ENCODE measurements at regions not wholly inside any gene's neighbourhood (a gene's known extent, or its start where the extent isn't known, plus 50 kb on each side); places are given as distances from the start of the nearest gene placed in this dataset.
"Not testable (repeated sequence)": the region's sequence is repeated elsewhere in the genome, so short reads cannot be mapped to it uniquely, and the experiment has no call there.

DNA sequence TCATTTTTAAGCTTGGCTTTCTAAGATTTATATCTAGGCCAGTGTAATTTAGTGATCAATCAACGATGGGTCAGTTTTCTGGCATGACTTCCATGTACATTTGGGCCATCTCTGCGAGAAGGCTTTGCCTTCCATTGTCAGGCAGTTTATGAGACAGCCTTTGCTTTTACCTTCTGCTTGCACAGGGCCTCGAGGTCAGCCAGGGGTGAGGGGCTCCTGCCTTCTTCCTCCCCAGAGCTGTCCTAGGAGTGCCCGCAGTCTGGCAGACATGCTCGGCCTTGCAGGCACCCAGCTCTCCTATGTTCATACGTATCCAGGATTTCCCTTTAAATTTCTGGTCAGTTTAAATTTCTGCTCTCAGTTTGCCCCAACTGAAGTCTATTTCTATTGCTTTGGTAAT is 367.2 kb downstream of the SMOC2 start:
- Histone ChIP-seq H3K36me3 (ENCODE audit: control insufficient read depth in 2 of 2, insufficient read depth in 2 of 2, low read length in 1 of 2) (no peaks in the 10 kb centered on the region), H3K27ac (ENCODE audit: low read depth in 1 of 2, low read length in 1 of 2) (no peak overlapping the region), H3K27me3 (ENCODE audit: control insufficient read depth in 2 of 2, insufficient read depth in 1 of 2, low read length in 1 of 2) (no peaks in the 10 kb centered on the region), H3K9me3 (ENCODE audit: control insufficient read depth in 2 of 2, insufficient read depth in 1 of 2, low read length in 1 of 2) (no peaks in the 10 kb centered on the region), H3K4me3 (ENCODE audit: low read length in 2 of 2) (no peak overlapping the region), H3K4me1 (ENCODE audit: control insufficient read depth in 2 of 2, insufficient read depth in 2 of 2, low read length in 2 of 2) (no peaks in the 10 kb centered on the region)
- DNase-seq (ENCODE audit: low read depth in 6 of 9, low spot score in 9 of 9) = no peak
- WGBS = 80% methylated on average over 6 of the region's 6 CpGs

DNA sequence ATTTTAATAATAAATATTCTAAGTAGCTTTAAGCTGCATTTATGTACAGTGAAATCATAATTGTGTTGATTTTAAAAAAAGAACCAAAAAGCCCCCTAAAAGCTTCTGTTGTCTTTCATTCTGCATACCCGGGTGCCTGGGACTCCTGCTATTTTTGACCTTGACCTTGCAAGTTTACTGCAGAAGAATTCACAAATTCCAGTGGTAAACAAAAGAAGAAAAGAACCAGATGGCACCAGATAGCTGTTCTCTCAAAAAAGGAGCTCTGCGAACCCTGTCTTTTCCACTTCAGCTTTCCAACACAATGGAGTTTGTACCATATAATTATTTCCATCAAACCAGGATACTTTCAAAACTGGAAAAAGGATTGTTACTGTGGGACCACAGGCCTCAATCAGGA is 363.3 kb downstream of the SMOC2 start:
- Histone ChIP-seq H3K36me3 (ENCODE audit: control insufficient read depth in 2 of 2, insufficient read depth in 2 of 2, low read length in 1 of 2) (no peaks in the 10 kb centered on the region), H3K27ac (ENCODE audit: low read depth in 1 of 2, low read length in 1 of 2) (no peak overlapping the region), H3K27me3 (ENCODE audit: control insufficient read depth in 2 of 2, insufficient read depth in 1 of 2, low read length in 1 of 2) (no peaks in the 10 kb centered on the region), H3K9me3 (ENCODE audit: control insufficient read depth in 2 of 2, insufficient read depth in 1 of 2, low read length in 1 of 2) (peaks cover 0 to 3% of the 10 kb centered on the region in 2 donors), H3K4me1 (ENCODE audit: control insufficient read depth in 2 of 2, insufficient read depth in 2 of 2, low read length in 2 of 2) (no peaks in the 10 kb centered on the region), H3K4me3 (ENCODE audit: low read length in 2 of 2) (no peak overlapping the region)
- DNase-seq (ENCODE audit: low read depth in 6 of 9, low spot score in 9 of 9) = no peak
- 76% methylated on average over 2 of the region's 2 CpGs for WGBS

DNA sequence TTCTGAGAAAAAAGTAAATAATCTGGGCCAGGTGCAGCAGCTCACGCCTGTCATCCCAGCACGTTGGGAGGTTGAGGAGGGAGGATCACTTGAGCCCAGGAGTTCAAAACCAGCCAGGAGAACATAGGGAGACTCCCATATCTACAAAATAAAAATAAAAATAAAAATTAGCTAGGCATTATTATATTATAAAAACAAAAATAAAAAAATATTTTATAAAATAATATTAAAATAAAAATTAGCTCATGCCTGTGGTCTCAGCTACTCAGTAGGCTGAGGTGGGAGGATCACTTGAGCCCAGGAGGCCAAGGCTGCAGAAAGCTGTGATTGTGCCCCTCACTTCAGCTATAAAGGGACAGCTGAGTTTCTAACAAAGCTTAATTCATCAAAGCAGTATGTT is 362.9 kb downstream of the SMOC2 start:
- H3K36me3 ChIP-seq (ENCODE audit: control insufficient read depth in 2 of 2, insufficient read depth in 2 of 2, low read length in 1 of 2) = no peaks in the 10 kb centered on the region
- H3K27ac ChIP-seq (ENCODE audit: low read depth in 1 of 2, low read length in 1 of 2) = no peak overlapping the region
- H3K4me1 ChIP-seq (ENCODE audit: control insufficient read depth in 2 of 2, insufficient read depth in 2 of 2, low read length in 2 of 2) = no peaks in the 10 kb centered on the region
- 91% methylated on average over 2 of the region's 2 CpGs for WGBS
- no peak for DNase-seq (ENCODE audit: low read depth in 6 of 9, low spot score in 9 of 9)
- no peak overlapping the region for H3K4me3 ChIP-seq (ENCODE audit: low read length in 2 of 2)
- H3K9me3 ChIP-seq (ENCODE audit: control insufficient read depth in 2 of 2, insufficient read depth in 1 of 2, low read length in 1 of 2) = peaks cover 0 to 3% of the 10 kb centered on the region in 2 donors
- no peaks in the 10 kb centered on the region for H3K27me3 ChIP-seq (ENCODE audit: control insufficient read depth in 2 of 2, insufficient read depth in 1 of 2, low read length in 1 of 2)

DNA sequence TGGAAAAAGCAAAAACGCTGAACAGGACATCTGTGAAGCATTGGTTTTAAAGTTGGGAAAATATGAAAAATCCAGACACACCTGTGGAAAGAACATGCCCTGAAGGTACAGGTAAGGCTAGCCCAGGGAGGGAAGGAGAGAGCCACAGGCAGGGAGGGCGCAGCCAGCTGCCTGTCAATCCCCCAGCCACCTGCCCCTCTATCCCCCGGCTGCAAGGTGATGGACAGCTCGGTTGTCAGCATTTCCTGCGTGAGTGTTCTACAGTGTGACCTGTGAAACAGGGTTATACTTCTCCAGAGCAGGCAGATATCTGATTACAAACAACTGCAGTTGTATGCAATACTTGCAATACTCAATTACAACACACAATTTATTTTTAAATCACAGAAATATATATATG is 358.1 kb downstream of the SMOC2 start:
- no peak overlapping the region for H3K27ac ChIP-seq (ENCODE audit: low read depth in 1 of 2, low read length in 1 of 2)
- peaks cover 3 to 24% of the 10 kb centered on the region in 2 donors for H3K9me3 ChIP-seq (ENCODE audit: control insufficient read depth in 2 of 2, insufficient read depth in 1 of 2, low read length in 1 of 2)
- no peaks in the 10 kb centered on the region for H3K4me1 ChIP-seq (ENCODE audit: control insufficient read depth in 2 of 2, insufficient read depth in 2 of 2, low read length in 2 of 2)
- no peaks in the 10 kb centered on the region for H3K27me3 ChIP-seq (ENCODE audit: control insufficient read depth in 2 of 2, insufficient read depth in 1 of 2, low read length in 1 of 2)
- DNase-seq (ENCODE audit: low read depth in 6 of 9, low spot score in 9 of 9) = no peak
- no peaks in the 10 kb centered on the region for H3K36me3 ChIP-seq (ENCODE audit: control insufficient read depth in 2 of 2, insufficient read depth in 2 of 2, low read length in 1 of 2)
- 58% methylated on average over 5 of the region's 5 CpGs for WGBS
- H3K4me3 ChIP-seq (ENCODE audit: low read length in 2 of 2) = no peak overlapping the region

DNA sequence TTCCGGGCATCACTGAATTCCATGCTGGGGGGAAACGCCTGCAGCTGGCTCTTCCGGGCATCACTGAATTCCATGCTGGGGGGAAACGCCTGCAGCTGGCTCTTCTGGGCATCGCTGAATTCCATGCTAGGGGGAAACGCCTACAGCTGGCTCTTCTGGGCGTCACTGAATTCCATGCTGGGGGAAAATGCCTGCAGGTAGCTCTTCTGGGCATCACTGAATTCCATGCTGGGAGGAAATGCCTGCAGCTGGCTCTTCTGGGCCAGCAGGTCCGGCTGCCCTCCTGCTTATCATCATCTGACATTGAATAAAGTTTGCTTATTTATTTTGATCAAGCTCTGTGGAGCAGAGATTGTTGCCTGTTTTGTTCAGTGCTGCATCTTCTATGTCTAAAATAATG is 355.1 kb downstream of the SMOC2 start:
- Histone ChIP-seq H3K4me3 (ENCODE audit: low read length in 2 of 2) (no peak overlapping the region), H3K27ac (ENCODE audit: low read depth in 1 of 2, low read length in 1 of 2) (no peak overlapping the region), H3K9me3 (ENCODE audit: control insufficient read depth in 2 of 2, insufficient read depth in 1 of 2, low read length in 1 of 2) (peaks cover 3 to 32% of the 10 kb centered on the region in 2 donors), H3K36me3 (ENCODE audit: control insufficient read depth in 2 of 2, insufficient read depth in 2 of 2, low read length in 1 of 2) (no peaks in the 10 kb centered on the region), H3K27me3 (ENCODE audit: control insufficient read depth in 2 of 2, insufficient read depth in 1 of 2, low read length in 1 of 2) (no peaks in the 10 kb centered on the region), H3K4me1 (ENCODE audit: control insufficient read depth in 2 of 2, insufficient read depth in 2 of 2, low read length in 2 of 2) (no peaks in the 10 kb centered on the region)
- WGBS = 64% methylated on average over 8 of the region's 8 CpGs
- DNase-seq (ENCODE audit: low read depth in 6 of 9, low spot score in 9 of 9) = no peak

DNA sequence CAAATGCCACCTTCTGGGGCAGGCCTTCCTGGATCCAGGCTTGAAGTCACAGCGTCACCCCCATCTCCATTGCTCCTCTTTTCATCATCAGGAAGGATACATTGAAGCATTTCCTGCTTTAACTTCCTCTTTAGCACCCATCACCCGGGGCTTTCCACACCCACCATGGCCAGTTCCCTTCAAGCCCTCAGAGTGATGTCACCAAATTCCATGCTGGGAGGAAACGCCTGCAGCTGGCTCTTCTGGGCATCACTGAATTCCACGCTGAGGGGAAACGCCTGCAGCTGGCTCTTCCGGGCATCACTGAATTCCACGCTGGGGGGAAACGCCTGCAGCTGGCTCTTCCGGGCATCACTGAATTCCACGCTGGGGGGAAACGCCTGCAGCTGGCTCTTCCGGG is 354.6 kb downstream of the SMOC2 start:
- H3K27me3 ChIP-seq (ENCODE audit: control insufficient read depth in 2 of 2, insufficient read depth in 1 of 2, low read length in 1 of 2); H3K4me1 ChIP-seq (ENCODE audit: control insufficient read depth in 2 of 2, insufficient read depth in 2 of 2, low read length in 2 of 2); DNase-seq (ENCODE audit: low read depth in 6 of 9, low spot score in 9 of 9); H3K4me3 ChIP-seq (ENCODE audit: low read length in 2 of 2); H3K36me3 ChIP-seq (ENCODE audit: control insufficient read depth in 2 of 2, insufficient read depth in 2 of 2, low read length in 1 of 2); H3K27ac ChIP-seq (ENCODE audit: low read depth in 1 of 2, low read length in 1 of 2): not testable (repeated sequence)
- 74% methylated on average over 8 of the region's 12 CpGs for WGBS
- peaks cover 3 to 37% of the 10 kb centered on the region in 2 donors for H3K9me3 ChIP-seq (ENCODE audit: control insufficient read depth in 2 of 2, insufficient read depth in 1 of 2, low read length in 1 of 2)

DNA sequence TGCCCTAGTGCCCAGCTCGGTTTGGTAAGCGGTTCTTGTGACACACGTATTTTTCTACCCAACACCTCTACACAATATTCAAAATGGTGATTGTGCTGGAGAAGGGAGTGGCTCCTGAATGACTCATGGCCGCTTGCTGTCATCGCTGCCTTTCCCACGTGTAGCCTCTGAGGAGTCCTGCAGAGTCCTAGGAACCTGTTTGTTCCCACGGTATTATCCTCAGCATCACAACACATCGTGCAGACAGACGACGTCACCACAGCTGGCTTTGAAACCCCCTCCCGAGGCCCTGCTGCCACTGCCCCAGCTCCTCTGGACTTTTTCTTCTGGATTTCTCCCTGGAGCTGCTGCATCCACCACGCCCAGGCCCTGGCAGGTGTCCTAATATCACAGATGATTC is 353.5 kb downstream of the SMOC2 start:
- DNase-seq (ENCODE audit: low read depth in 6 of 9, low spot score in 9 of 9) = no peak
- Histone ChIP-seq H3K36me3 (ENCODE audit: control insufficient read depth in 2 of 2, insufficient read depth in 2 of 2, low read length in 1 of 2) (no peaks in the 10 kb centered on the region), H3K27me3 (ENCODE audit: control insufficient read depth in 2 of 2, insufficient read depth in 1 of 2, low read length in 1 of 2) (no peaks in the 10 kb centered on the region), H3K4me3 (ENCODE audit: low read length in 2 of 2) (no peak overlapping the region), H3K4me1 (ENCODE audit: control insufficient read depth in 2 of 2, insufficient read depth in 2 of 2, low read length in 2 of 2) (no peaks in the 10 kb centered on the region), H3K27ac (ENCODE audit: low read depth in 1 of 2, low read length in 1 of 2) (no peak overlapping the region), H3K9me3 (ENCODE audit: control insufficient read depth in 2 of 2, insufficient read depth in 1 of 2, low read length in 1 of 2) (peaks cover 4 to 46% of the 10 kb centered on the region in 2 donors)
- WGBS = 90% methylated on average over 12 of the region's 12 CpGs

DNA sequence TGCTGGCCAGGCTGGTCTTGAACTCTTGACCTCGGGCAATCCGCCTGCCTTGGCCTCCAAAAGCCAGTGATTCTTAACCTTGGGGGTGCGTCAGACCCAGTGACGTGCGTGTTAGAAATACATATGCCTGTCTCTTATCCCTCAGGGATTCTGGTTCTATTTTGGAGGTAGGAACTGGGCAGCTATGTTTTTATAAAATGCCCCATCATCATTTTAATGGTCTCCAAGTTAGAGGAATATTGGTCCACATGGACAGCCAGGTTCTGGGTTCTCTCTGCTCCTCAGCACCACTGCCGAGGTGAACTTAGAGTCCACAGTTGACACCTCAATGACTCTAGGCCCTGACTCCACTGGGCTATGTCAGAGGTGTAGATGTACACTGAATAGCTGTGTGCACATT is 352.7 kb downstream of the SMOC2 start:
- H3K4me1 ChIP-seq (ENCODE audit: control insufficient read depth in 2 of 2, insufficient read depth in 2 of 2, low read length in 2 of 2) = no peaks in the 10 kb centered on the region
- H3K4me3 ChIP-seq (ENCODE audit: low read length in 2 of 2) = no peak overlapping the region
- H3K36me3 ChIP-seq (ENCODE audit: control insufficient read depth in 2 of 2, insufficient read depth in 2 of 2, low read length in 1 of 2) = no peaks in the 10 kb centered on the region
- no peak overlapping the region for H3K27ac ChIP-seq (ENCODE audit: low read depth in 1 of 2, low read length in 1 of 2)
- peaks cover 5 to 49% of the 10 kb centered on the region in 2 donors for H3K9me3 ChIP-seq (ENCODE audit: control insufficient read depth in 2 of 2, insufficient read depth in 1 of 2, low read length in 1 of 2)
- DNase-seq (ENCODE audit: low read depth in 6 of 9, low spot score in 9 of 9) = no peak
- 79% methylated on average over 6 of the region's 6 CpGs for WGBS
- no peaks in the 10 kb centered on the region for H3K27me3 ChIP-seq (ENCODE audit: control insufficient read depth in 2 of 2, insufficient read depth in 1 of 2, low read length in 1 of 2)

DNA sequence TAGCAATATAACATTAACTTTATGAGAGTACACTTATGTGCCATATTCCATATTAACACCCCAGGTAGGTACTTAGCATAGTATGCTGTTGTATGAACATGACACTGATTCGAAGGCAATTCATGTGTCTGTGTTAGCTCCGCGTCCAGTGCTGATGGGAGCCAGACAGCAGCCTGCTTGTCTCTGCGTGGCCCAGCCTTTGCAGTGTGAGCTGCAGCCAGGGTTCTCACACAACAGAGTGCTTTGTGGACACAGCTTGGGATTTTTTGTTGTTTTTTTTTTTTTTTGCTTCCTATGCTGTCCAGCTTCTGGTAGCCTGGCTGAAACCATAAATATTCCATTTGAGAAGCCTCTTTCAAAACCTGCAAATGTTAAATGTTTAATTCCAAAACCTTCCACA is 350.9 kb downstream of the SMOC2 start:
- no peak overlapping the region for H3K27ac ChIP-seq (ENCODE audit: low read depth in 1 of 2, low read length in 1 of 2)
- H3K36me3 ChIP-seq (ENCODE audit: control insufficient read depth in 2 of 2, insufficient read depth in 2 of 2, low read length in 1 of 2) = no peaks in the 10 kb centered on the region
- no peak overlapping the region for H3K4me3 ChIP-seq (ENCODE audit: low read length in 2 of 2)
- no peaks in the 10 kb centered on the region for H3K27me3 ChIP-seq (ENCODE audit: control insufficient read depth in 2 of 2, insufficient read depth in 1 of 2, low read length in 1 of 2)
- DNase-seq (ENCODE audit: low read depth in 6 of 9, low spot score in 9 of 9) = no peak
- no peaks in the 10 kb centered on the region for H3K4me1 ChIP-seq (ENCODE audit: control insufficient read depth in 2 of 2, insufficient read depth in 2 of 2, low read length in 2 of 2)
- 78% methylated on average over 4 of the region's 4 CpGs for WGBS
- peaks cover 5 to 52% of the 10 kb centered on the region in 2 donors for H3K9me3 ChIP-seq (ENCODE audit: control insufficient read depth in 2 of 2, insufficient read depth in 1 of 2, low read length in 1 of 2)

DNA sequence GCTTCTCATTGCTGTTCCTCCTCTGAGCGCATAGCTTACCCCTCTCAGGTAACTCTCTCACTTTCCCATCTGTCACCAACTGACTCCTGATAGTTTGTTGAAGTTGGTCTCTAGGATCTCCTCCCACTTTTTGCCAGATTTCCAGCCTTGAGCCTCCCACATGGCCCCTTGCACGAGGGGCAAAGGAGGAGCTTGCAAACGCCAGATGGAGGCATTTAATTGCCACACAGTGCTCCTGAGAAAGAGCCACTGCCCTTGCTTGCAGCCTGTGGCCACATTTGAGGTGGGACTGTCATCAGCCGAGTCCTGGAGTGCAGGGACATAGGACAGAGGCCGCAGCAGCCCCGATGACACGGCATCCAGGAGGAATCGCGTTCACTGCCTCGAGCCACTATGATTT is 348.7 kb downstream of the SMOC2 start:
- no peaks in the 10 kb centered on the region for H3K27me3 ChIP-seq (ENCODE audit: control insufficient read depth in 2 of 2, insufficient read depth in 1 of 2, low read length in 1 of 2)
- H3K27ac ChIP-seq (ENCODE audit: low read depth in 1 of 2, low read length in 1 of 2) = no peak overlapping the region
- H3K9me3 ChIP-seq (ENCODE audit: control insufficient read depth in 2 of 2, insufficient read depth in 1 of 2, low read length in 1 of 2) = peaks cover 4 to 37% of the 10 kb centered on the region in 2 donors
- 79% methylated on average over 10 of the region's 10 CpGs for whole genome bisulfite sequencing
- H3K4me3 ChIP-seq (ENCODE audit: low read length in 2 of 2) = no peak overlapping the region
- no peak for DNase-seq (ENCODE audit: low read depth in 6 of 9, low spot score in 9 of 9)
- no peaks in the 10 kb centered on the region for H3K4me1 ChIP-seq (ENCODE audit: control insufficient read depth in 2 of 2, insufficient read depth in 2 of 2, low read length in 2 of 2)
- H3K36me3 ChIP-seq (ENCODE audit: control insufficient read depth in 2 of 2, insufficient read depth in 2 of 2, low read length in 1 of 2) = no peaks in the 10 kb centered on the region

Measured in thymus (tissue), 11 donors.